Transverse colon (tissue), 4 donors: ENCODE measurements at regions not wholly inside any gene's neighbourhood (a gene's known extent, or its start where the extent isn't known, plus 50 kb on each side); places are given as distances from the start of the nearest gene placed in this dataset.

Experiments
- EP300 ChIP-seq: sonication (generic); formaldehyde crosslinking; IDR thresholded peaks from one replicate; pipeline ENCODE4 v1.6.1; 2017; ENCODE audit warnings: antibody characterized with exemption, low read depth
- POLR2A ChIP-seq: fragments of 450-650 bp; IDR thresholded peaks from one replicate; pipeline ENCODE4 v1.6.1; 2016; ENCODE audit warnings: antibody characterized with exemption, mild to moderate bottlenecking, moderate library complexity
- POLR2AphosphoS5 ChIP-seq, 3 donors: sonication (generic); formaldehyde crosslinking; IDR thresholded peaks; one replicate each; pipeline ENCODE4 v1.6.1; 2016; ENCODE audit warnings: antibody characterized with exemption in 3 of 3
- TF ChIP-seq, protein P1 (sequence below), 5 experiments: fragments of 200-600 bp in 3 of 5; fragments of 450-650 bp in 2 of 5; sonication (generic) in 3 of 5; IDR thresholded peaks; 1 replicate in 2 of 5; 2 replicates in 3 of 5; pipeline ENCODE4 v1.5.1; 2016 to 2017; ENCODE audit warnings: antibody characterized with exemption in 5 of 5, inconsistent platforms in 3 of 5, mild to moderate bottlenecking in 2 of 5, moderate library complexity in 1 of 5

DNA sequence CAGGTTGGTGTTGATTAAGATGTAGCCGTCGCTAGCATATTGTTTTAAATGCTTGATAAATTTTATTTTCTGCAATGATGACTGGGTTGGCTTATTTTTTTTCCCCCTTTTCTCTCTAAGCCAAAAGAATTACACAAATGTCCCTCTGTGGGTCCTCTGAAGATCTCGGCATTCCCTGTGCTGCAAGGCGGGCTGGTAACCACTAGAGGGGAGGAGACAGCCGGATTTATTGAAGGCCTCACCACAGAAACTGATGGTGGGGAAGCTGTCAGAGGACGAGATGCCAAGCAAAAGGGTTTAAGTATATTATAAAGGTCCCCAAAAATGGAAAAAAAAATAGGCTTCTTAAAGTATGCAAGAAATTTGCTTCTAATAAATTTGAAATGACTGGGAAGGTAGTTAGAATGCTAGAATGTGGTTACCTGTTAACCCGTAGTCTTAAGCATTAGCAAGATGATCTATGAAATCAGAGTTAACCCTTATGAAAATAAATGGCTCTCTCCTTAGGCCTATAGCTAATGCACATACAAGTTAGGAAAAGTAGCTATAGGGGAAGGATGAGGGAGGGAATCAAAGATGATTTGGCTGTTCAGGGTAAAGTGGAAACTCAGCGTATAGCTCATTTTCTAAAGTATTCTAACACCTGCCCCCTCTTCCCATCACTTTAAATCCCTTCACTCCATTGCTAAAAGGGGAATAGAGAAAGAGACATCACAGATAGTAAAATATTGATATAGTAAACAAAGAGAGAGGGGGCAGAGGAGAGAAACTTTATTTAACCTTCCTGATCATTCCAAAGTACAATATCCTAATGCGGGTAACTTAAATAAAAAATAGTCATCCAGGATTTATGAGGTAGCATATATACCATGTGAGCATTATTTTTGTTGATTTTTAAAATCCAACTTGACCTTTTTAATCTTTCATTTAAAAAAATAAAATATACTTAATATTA, 894.5 kb upstream of the POU3F3 start:
- TF ChIP-seq, protein P1, sequence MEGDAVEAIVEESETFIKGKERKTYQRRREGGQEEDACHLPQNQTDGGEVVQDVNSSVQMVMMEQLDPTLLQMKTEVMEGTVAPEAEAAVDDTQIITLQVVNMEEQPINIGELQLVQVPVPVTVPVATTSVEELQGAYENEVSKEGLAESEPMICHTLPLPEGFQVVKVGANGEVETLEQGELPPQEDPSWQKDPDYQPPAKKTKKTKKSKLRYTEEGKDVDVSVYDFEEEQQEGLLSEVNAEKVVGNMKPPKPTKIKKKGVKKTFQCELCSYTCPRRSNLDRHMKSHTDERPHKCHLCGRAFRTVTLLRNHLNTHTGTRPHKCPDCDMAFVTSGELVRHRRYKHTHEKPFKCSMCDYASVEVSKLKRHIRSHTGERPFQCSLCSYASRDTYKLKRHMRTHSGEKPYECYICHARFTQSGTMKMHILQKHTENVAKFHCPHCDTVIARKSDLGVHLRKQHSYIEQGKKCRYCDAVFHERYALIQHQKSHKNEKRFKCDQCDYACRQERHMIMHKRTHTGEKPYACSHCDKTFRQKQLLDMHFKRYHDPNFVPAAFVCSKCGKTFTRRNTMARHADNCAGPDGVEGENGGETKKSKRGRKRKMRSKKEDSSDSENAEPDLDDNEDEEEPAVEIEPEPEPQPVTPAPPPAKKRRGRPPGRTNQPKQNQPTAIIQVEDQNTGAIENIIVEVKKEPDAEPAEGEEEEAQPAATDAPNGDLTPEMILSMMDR (IDR thresholded peaks at IDR 0.05), result peak; percentile 26 to 41 (median 27)
- TF ChIP-seq POLR2A (no peak), EP300 (no peak), POLR2AphosphoS5 (IDR thresholded peaks at IDR 0.05) (no peak)
